DMS 273 treated with DMSO at 0.1 percent for 48 hours (cell line): ENCODE measurements at regions not wholly inside any gene's neighbourhood (a gene's known extent, or its start where the extent isn't known, plus 50 kb on each side); places are given as distances from the start of the nearest gene placed in this dataset.
"Not testable (repeated sequence)": the region's sequence is repeated elsewhere in the genome, so short reads cannot be mapped to it uniquely, and the experiment has no call there.

Source experiments
- DNase-seq: peaks from one replicate; lab custom pipeline; 2025; lab: John Stamatoyannopoulos, UW

GRCh38 chr20:1810926-1811620, 84.1 kb upstream of the SIRPA start:
- DNase-seq, result no peak

GRCh38 chr20:1810572-1810925, 84.7 kb upstream of the SIRPA start:
- no peak for DNase-seq

GRCh38 chr20:1809611-1810510, 85.3 kb upstream of the SIRPA start:
- no peak for DNase-seq

- DNase-seq, result no peak
Measured at GRCh38 chr20:1809131-1809572, 86.1 kb upstream of the SIRPA start.

GRCh38 chr20:1808101-1808500, 87.1 kb upstream of the SIRPA start:
- DNase-seq, result no peak

GRCh38 chr20:1807394-1807793, 87.8 kb upstream of the SIRPA start:
- DNase-seq, result no peak

GRCh38 chr20:1806456-1806855, 88.8 kb upstream of the SIRPA start:
- no peak for DNase-seq

- no peak for DNase-seq
Measured at GRCh38 chr20:1805816-1806215, 89.4 kb upstream of the SIRPA start.

- no peak for DNase-seq
Measured at GRCh38 chr20:1805161-1805581, 90.0 kb upstream of the SIRPA start.

- DNase-seq, result no peak
Measured at GRCh38 chr20:1804554-1804956, 90.7 kb upstream of the SIRPA start.

- DNase-seq, result no peak
Measured at GRCh38 chr20:1803932-1804501, 91.2 kb upstream of the SIRPA start.

GRCh38 chr20:1803061-1803931, 91.9 kb upstream of the SIRPA start:
- no peak for DNase-seq

- no peak for DNase-seq
Measured at GRCh38 chr20:1802385-1803060, 92.7 kb upstream of the SIRPA start.

- no peak for DNase-seq
Measured at GRCh38 chr20:1801929-1802306, 93.3 kb upstream of the SIRPA start.

GRCh38 chr20:1801225-1801928, 93.8 kb upstream of the SIRPA start:
- no peak for DNase-seq

- DNase-seq, result peak; percentile 20
Measured at GRCh38 chr20:1800777-1801176, 94.4 kb upstream of the SIRPA start.

- peak; percentile 72 for DNase-seq
Measured at GRCh38 chr20:1800180-1800579, 95.0 kb upstream of the SIRPA start.

GRCh38 chr20:1799746-1800145, 95.5 kb upstream of the SIRPA start:
- DNase-seq, result not testable (repeated sequence)

- no peak for DNase-seq
Measured at GRCh38 chr20:1798982-1799381, 96.2 kb upstream of the SIRPA start.

- no peak for DNase-seq
Measured at GRCh38 chr20:1793821-1794220, 101.4 kb upstream of the SIRPA start.

- no peak for DNase-seq
Measured at GRCh38 chr20:1792274-1792673, 102.9 kb upstream of the SIRPA start.
